MG63 (cell line): ENCODE measurements at regions not wholly inside any gene's neighbourhood (a gene's known extent, or its start where the extent isn't known, plus 50 kb on each side); places are given as distances from the start of the nearest gene placed in this dataset.

Experiments
- DNase-seq: peaks from one replicate; pipeline ENCODE4 v3.0.0-alpha.2; 2020
- H3K27me3 ChIP-seq: fragments of 250-450 bp; sonication (Bioruptor Pico); 2 replicates; pipeline ENCODE4 v1.5.1; 2020; ENCODE audit warnings: mild to moderate bottlenecking, moderate library complexity
- H3K36me3 ChIP-seq: fragments of 250-450 bp; sonication (Bioruptor Pico); 2 replicates; pipeline ENCODE4 v1.5.1; 2020; ENCODE audit warnings: mild to moderate bottlenecking, moderate library complexity
- H3K4me3 ChIP-seq: fragments of 250-450 bp; sonication (Bioruptor Pico); 2 replicates; pipeline ENCODE4 v1.5.1; 2020; ENCODE audit warnings: mild to moderate bottlenecking, moderate library complexity
- H3K9me3 ChIP-seq: fragments of 250-450 bp; sonication (Bioruptor Pico); 2 replicates; pipeline ENCODE4 v1.5.1; 2020; ENCODE audit warnings: mild to moderate bottlenecking, moderate library complexity

- Histone ChIP-seq H3K27me3 (no peaks in the 10 kb centered on the region), H3K9me3 (no peaks in the 10 kb centered on the region), H3K4me3 (no peak overlapping the region), H3K36me3 (no peaks in the 10 kb centered on the region)
- DNase-seq, result no peak
Measured at GRCh38 chr20:16919841-16920240, 171.7 kb downstream of the OTOR start.

GRCh38 chr20:16922834-16923233 lies 174.7 kb downstream of the OTOR start:
- DNase-seq, result no peak
- Histone ChIP-seq H3K9me3 (no peaks in the 10 kb centered on the region), H3K27me3 (no peaks in the 10 kb centered on the region), H3K4me3 (no peak overlapping the region), H3K36me3 (no peaks in the 10 kb centered on the region)

GRCh38 chr20:16926626-16927430 lies 178.7 kb downstream of the OTOR start:
- H3K36me3 ChIP-seq, result no peaks in the 10 kb centered on the region
- no peaks in the 10 kb centered on the region for H3K9me3 ChIP-seq
- H3K27me3 ChIP-seq, result no peaks in the 10 kb centered on the region
- no peak for DNase-seq
- no peak overlapping the region for H3K4me3 ChIP-seq

- H3K27me3 ChIP-seq, result no peaks in the 10 kb centered on the region
- no peaks in the 10 kb centered on the region for H3K9me3 ChIP-seq
- H3K4me3 ChIP-seq, result no peak overlapping the region
- DNase-seq, result no peak
- no peaks in the 10 kb centered on the region for H3K36me3 ChIP-seq
Measured at GRCh38 chr20:16929756-16930155, 181.6 kb downstream of the OTOR start.

GRCh38 chr20:16930656-16931055 lies 182.5 kb downstream of the OTOR start:
- DNase-seq, result no peak
- H3K9me3 ChIP-seq, result no peaks in the 10 kb centered on the region
- no peaks in the 10 kb centered on the region for H3K36me3 ChIP-seq
- H3K4me3 ChIP-seq, result no peak overlapping the region
- no peaks in the 10 kb centered on the region for H3K27me3 ChIP-seq

GRCh38 chr20:16939051-16939450 lies 190.9 kb downstream of the OTOR start:
- Histone ChIP-seq H3K36me3 (no peaks in the 10 kb centered on the region), H3K27me3 (no peaks in the 10 kb centered on the region), H3K9me3 (no peaks in the 10 kb centered on the region), H3K4me3 (no peak overlapping the region)
- DNase-seq, result no peak

GRCh38 chr20:16940701-16941100 lies 192.5 kb downstream of the OTOR start:
- Histone ChIP-seq H3K27me3 (no peaks in the 10 kb centered on the region), H3K36me3 (no peaks in the 10 kb centered on the region), H3K4me3 (no peak overlapping the region), H3K9me3 (no peaks in the 10 kb centered on the region)
- no peak for DNase-seq

GRCh38 chr20:16942051-16942450 lies 193.9 kb downstream of the OTOR start:
- DNase-seq, result no peak
- Histone ChIP-seq H3K9me3 (no peaks in the 10 kb centered on the region), H3K27me3 (no peaks in the 10 kb centered on the region), H3K4me3 (no peak overlapping the region), H3K36me3 (no peaks in the 10 kb centered on the region)

- DNase-seq, result no peak
- no peak overlapping the region for H3K4me3 ChIP-seq
- H3K9me3 ChIP-seq, result no peaks in the 10 kb centered on the region
- no peaks in the 10 kb centered on the region for H3K36me3 ChIP-seq
- no peaks in the 10 kb centered on the region for H3K27me3 ChIP-seq
Measured at GRCh38 chr20:16942756-16943155, 194.6 kb downstream of the OTOR start.

GRCh38 chr20:16944745-16945144 lies 196.6 kb downstream of the OTOR start:
- DNase-seq, result no peak
- Histone ChIP-seq H3K4me3 (no peak overlapping the region), H3K9me3 (no peaks in the 10 kb centered on the region), H3K27me3 (no peaks in the 10 kb centered on the region), H3K36me3 (no peaks in the 10 kb centered on the region)

GRCh38 chr20:16945619-16946018 lies 197.5 kb downstream of the OTOR start:
- Histone ChIP-seq H3K9me3 (no peaks in the 10 kb centered on the region), H3K36me3 (no peaks in the 10 kb centered on the region), H3K4me3 (no peak overlapping the region), H3K27me3 (no peaks in the 10 kb centered on the region)
- no peak for DNase-seq

- no peaks in the 10 kb centered on the region for H3K9me3 ChIP-seq
Measured at GRCh38 chr20:16946097-16946496, 197.9 kb downstream of the OTOR start.

GRCh38 chr20:16947479-16947878 lies 199.3 kb downstream of the OTOR start:
- Histone ChIP-seq H3K36me3 (no peaks in the 10 kb centered on the region), H3K27me3 (no peaks in the 10 kb centered on the region), H3K4me3 (no peak overlapping the region), H3K9me3 (no peaks in the 10 kb centered on the region)
- DNase-seq, result no peak

More at GRCh38 chr20:16946097-16946496, 197.9 kb downstream of the OTOR start:
- no peak for DNase-seq
- no peak overlapping the region for H3K4me3 ChIP-seq
- H3K36me3 ChIP-seq, result no peaks in the 10 kb centered on the region
- no peaks in the 10 kb centered on the region for H3K27me3 ChIP-seq

- no peaks in the 10 kb centered on the region for H3K9me3 ChIP-seq
- DNase-seq, result no peak
- H3K4me3 ChIP-seq, result no peak overlapping the region
- H3K36me3 ChIP-seq, result no peaks in the 10 kb centered on the region
- no peaks in the 10 kb centered on the region for H3K27me3 ChIP-seq
Measured at GRCh38 chr20:16951876-16952275, 203.7 kb downstream of the OTOR start.

GRCh38 chr20:16952965-16953364 lies 204.8 kb downstream of the OTOR start:
- H3K4me3 ChIP-seq, result no peak overlapping the region
- no peaks in the 10 kb centered on the region for H3K27me3 ChIP-seq
- H3K9me3 ChIP-seq, result no peaks in the 10 kb centered on the region
- no peaks in the 10 kb centered on the region for H3K36me3 ChIP-seq
- no peak for DNase-seq

GRCh38 chr20:16953858-16954257 lies 205.7 kb downstream of the OTOR start:
- no peak for DNase-seq
- no peaks in the 10 kb centered on the region for H3K27me3 ChIP-seq

GRCh38 chr20:16955462-16955861 lies 207.3 kb downstream of the OTOR start:
- H3K9me3 ChIP-seq, result no peaks in the 10 kb centered on the region
- no peaks in the 10 kb centered on the region for H3K36me3 ChIP-seq
- no peak for DNase-seq
- no peaks in the 10 kb centered on the region for H3K27me3 ChIP-seq
- H3K4me3 ChIP-seq, result no peak overlapping the region

More at GRCh38 chr20:16953858-16954257, 205.7 kb downstream of the OTOR start:
- H3K4me3 ChIP-seq, result no peak overlapping the region
- no peaks in the 10 kb centered on the region for H3K36me3 ChIP-seq
- no peaks in the 10 kb centered on the region for H3K9me3 ChIP-seq

- no peak for DNase-seq
- H3K36me3 ChIP-seq, result no peaks in the 10 kb centered on the region
- H3K9me3 ChIP-seq, result no peaks in the 10 kb centered on the region
- no peaks in the 10 kb centered on the region for H3K27me3 ChIP-seq
- no peak overlapping the region for H3K4me3 ChIP-seq
Measured at GRCh38 chr20:16955971-16956370, 207.8 kb downstream of the OTOR start.
